Testis (tissue), 2 donors: ENCODE measurements at regions not wholly inside any gene's neighbourhood (a gene's known extent, or its start where the extent isn't known, plus 50 kb on each side); places are given as distances from the start of the nearest gene placed in this dataset.

ENCODE experiments used
- CTCF ChIP-seq, 3 experiments: fragments of 450-650 bp in 2 of 3; fragments of 200-600 bp in 1 of 3; sonication (generic) in 1 of 3; IDR thresholded peaks; one replicate each; pipeline ENCODE4 v1.5.1; 2016 to 2019; ENCODE audit warnings: antibody characterized with exemption in 3 of 3, mild to moderate bottlenecking in 2 of 3, moderate library complexity in 1 of 3
- POLR2A ChIP-seq: fragments of 450-650 bp; IDR thresholded peaks from one replicate; pipeline ENCODE4 v1.6.1; 2017; ENCODE audit warnings: antibody characterized with exemption, mild to moderate bottlenecking, moderate library complexity

GRCh38 chr5:147985608-147986007 lies 78.2 kb upstream of the SPINK5 start:
- no peak for TF ChIP-seq CTCF (IDR thresholded peaks at IDR 0.05)
- TF ChIP-seq POLR2A: no peak
